ENCODE measurements at regions not wholly inside any gene's neighbourhood (a gene's known extent, or its start where the extent isn't known, plus 50 kb on each side); places are given as distances from the start of the nearest gene placed in this dataset.

- TF ChIP-seq CTCF (IDR thresholded peaks at IDR 0.05) = no peak
These were observed 494.0 kb downstream of the PDGFC start for GRCh38 chr4:156477636-156478035.

DNA sequence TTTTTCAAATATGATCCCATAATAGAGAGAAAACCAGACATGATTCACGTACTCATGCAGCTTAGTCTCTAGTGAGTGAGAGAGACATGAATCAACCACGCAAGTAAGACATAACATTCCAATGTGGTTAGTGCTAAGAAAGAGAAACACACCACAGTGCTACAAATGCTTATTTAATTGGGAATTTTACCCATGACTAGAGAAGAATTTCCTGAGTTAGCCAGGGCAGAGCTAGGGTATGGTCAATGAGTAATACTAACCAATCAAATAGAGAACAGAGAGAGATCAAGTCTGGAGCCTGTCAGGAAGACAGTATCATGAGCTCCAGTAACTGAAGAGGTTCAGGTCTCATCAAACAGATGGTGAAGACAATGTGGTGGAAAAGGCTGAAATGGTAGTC lies 495.2 kb downstream of the PDGFC start:
- Histone ChIP-seq H3K27ac (peak overlapping the region in 1 of 2 donors; percentile 45), H3K4me3 (no peak overlapping the region)
- no peak for TF ChIP-seq CTCF (IDR thresholded peaks at IDR 0.05)
- no peak for DNase-seq (ENCODE audit: low spot score)

More at GRCh38 chr4:156477636-156478035, 494.0 kb downstream of the PDGFC start:
- Histone ChIP-seq H3K4me3 (no peak overlapping the region), H3K27ac (no peak overlapping the region)
- DNase-seq (ENCODE audit: low spot score) = no peak

GRCh38 chr4:156475322-156475721 lies 496.3 kb downstream of the PDGFC start:
- H3K27ac ChIP-seq = no peak overlapping the region
- DNase-seq (ENCODE audit: low spot score) = no peak
- TF ChIP-seq CTCF (IDR thresholded peaks at IDR 0.05) = no peak
- no peak overlapping the region for H3K4me3 ChIP-seq

- no peak for DNase-seq (ENCODE audit: low spot score)
- Histone ChIP-seq H3K4me3 (no peak overlapping the region), H3K27ac (no peak overlapping the region)
- no peak for TF ChIP-seq CTCF (IDR thresholded peaks at IDR 0.05)
These were observed 498.4 kb downstream of the PDGFC start for GRCh38 chr4:156473151-156473550.

DNA sequence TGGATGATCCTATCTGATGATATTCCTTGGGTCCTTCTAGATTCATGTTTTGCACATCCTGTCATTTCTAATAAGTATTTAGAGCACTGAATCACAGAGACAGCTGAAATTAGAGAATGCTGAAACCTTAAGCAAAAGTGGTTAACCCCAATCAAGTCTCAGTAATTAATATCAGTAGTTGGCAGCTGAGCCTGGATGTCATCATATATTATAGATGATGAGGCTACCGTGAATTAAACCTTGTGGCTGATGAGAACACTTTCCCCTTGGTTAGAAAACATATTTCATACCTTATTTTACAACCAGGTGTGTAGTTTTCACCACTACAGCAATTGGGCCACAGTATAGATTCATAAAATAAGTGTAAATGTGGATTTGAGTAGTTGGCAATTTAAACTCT lies 499.0 kb downstream of the PDGFC start:
- TF ChIP-seq CTCF (IDR thresholded peaks at IDR 0.05) = no peak
- Histone ChIP-seq H3K27ac (no peak overlapping the region), H3K4me3 (no peak overlapping the region)
- no peak for DNase-seq (ENCODE audit: low spot score)

GRCh38 chr4:156459584-156459983 lies 505.9 kb upstream of the CTSO start:
- no peak for DNase-seq (ENCODE audit: low spot score)
- Histone ChIP-seq H3K27ac (no peak overlapping the region), H3K4me3 (no peak overlapping the region)
- TF ChIP-seq CTCF (IDR thresholded peaks at IDR 0.05) = no peak

GRCh38 chr4:156456830-156457229 lies 503.2 kb upstream of the CTSO start:
- no peak for TF ChIP-seq CTCF (IDR thresholded peaks at IDR 0.05)
- Histone ChIP-seq H3K27ac (no peak overlapping the region), H3K4me3 (no peak overlapping the region)
- no peak for DNase-seq (ENCODE audit: low spot score)

Data from coronary artery (tissue), 2 donors.